ENCODE measurements at regions not wholly inside any gene's neighbourhood (a gene's known extent, or its start where the extent isn't known, plus 50 kb on each side); places are given as distances from the start of the nearest gene placed in this dataset.

DNA sequence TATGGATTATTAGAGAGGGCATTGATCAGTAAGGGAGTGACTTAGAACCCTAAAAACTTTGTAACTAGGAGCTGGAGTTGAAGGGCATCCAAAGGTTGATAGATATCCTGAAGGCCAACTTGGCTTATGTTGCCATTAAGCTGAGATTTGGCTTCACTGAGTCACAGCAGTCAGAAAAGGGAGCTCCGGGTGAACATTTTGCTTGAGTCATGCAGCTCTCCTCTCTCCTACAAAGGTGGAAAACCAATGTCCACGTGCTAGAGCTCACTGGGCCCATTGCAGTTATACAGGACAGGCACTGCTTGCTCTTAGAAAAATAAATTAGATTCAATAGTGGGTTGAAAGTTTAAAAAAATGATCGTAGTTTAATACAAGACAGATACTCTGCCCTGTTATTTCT, 87.3 kb upstream of the LRIG3 start:
- TF ChIP-seq TCF12 (IDR thresholded peaks at IDR 0.05; ENCODE audit: low read depth) (no peak), TEAD4 (IDR thresholded peaks at IDR 0.05) (no peak)
- TF ChIP-seq, protein P1, sequence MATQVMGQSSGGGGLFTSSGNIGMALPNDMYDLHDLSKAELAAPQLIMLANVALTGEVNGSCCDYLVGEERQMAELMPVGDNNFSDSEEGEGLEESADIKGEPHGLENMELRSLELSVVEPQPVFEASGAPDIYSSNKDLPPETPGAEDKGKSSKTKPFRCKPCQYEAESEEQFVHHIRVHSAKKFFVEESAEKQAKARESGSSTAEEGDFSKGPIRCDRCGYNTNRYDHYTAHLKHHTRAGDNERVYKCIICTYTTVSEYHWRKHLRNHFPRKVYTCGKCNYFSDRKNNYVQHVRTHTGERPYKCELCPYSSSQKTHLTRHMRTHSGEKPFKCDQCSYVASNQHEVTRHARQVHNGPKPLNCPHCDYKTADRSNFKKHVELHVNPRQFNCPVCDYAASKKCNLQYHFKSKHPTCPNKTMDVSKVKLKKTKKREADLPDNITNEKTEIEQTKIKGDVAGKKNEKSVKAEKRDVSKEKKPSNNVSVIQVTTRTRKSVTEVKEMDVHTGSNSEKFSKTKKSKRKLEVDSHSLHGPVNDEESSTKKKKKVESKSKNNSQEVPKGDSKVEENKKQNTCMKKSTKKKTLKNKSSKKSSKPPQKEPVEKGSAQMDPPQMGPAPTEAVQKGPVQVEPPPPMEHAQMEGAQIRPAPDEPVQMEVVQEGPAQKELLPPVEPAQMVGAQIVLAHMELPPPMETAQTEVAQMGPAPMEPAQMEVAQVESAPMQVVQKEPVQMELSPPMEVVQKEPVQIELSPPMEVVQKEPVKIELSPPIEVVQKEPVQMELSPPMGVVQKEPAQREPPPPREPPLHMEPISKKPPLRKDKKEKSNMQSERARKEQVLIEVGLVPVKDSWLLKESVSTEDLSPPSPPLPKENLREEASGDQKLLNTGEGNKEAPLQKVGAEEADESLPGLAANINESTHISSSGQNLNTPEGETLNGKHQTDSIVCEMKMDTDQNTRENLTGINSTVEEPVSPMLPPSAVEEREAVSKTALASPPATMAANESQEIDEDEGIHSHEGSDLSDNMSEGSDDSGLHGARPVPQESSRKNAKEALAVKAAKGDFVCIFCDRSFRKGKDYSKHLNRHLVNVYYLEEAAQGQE (IDR thresholded peaks at IDR 0.05; ENCODE audit: low read depth) = no peak

DNA sequence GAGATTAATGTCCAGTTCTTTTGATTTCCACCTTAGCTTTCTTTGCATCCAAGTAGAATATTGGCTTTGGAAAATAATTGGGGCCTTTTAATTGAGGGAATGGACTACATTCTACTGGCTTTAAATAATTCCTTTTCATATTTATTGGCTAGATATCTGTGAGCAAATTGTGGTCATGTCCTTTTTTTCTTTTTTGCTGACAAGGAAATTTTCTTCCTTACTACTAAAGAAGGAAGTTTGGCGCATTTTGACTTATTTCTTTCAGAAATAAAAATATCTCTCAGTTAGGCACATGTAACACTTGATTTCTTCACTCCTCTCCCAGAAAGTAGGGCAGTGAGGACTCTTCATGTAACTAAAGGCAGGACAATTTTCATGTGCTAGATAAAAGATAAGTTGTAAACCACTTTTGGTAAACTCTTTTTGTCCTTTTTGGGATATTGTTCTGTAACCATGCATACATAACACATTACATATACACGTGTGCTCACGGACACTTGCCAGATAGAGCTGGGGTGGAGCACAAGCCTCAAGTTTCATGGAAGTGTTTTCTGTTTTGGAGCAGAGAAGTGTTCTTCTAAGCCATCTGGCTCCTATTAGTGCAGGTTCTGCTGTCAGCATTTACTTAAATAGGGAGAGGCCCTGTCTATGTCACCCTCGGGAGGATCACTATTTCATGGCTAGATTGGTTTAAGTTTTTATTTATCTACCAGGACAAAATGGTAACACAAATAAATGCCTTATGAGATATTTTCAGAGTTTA, 85.1 kb upstream of the LRIG3 start:
- TF ChIP-seq TEAD4 (IDR thresholded peaks at IDR 0.05) = no peak
- TF ChIP-seq YY1 (IDR thresholded peaks at IDR 0.05; ENCODE audit: low read depth) = no peak
- TF ChIP-seq FOXM1 (IDR thresholded peaks at IDR 0.05; ENCODE audit: borderline replicate concordance, low read depth) = no peak
- TF ChIP-seq TCF12 (IDR thresholded peaks at IDR 0.05; ENCODE audit: low read depth) = no peak
- TF ChIP-seq, protein P2, sequence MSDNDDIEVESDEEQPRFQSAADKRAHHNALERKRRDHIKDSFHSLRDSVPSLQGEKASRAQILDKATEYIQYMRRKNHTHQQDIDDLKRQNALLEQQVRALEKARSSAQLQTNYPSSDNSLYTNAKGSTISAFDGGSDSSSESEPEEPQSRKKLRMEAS (IDR thresholded peaks at IDR 0.05) = no peak
- TF ChIP-seq CEBPB (IDR thresholded peaks at IDR 0.05) = no peak
- no peak for TF ChIP-seq ZBTB7A (IDR thresholded peaks at IDR 0.05; ENCODE audit: low read depth)
- TF ChIP-seq NFIC (IDR thresholded peaks at IDR 0.05) = no peak
- no peak for TF ChIP-seq EP300 (IDR thresholded peaks at IDR 0.05; ENCODE audit: borderline replicate concordance)
- no peak for TF ChIP-seq TAF1 (IDR thresholded peaks at IDR 0.05; ENCODE audit: low read depth)

DNA sequence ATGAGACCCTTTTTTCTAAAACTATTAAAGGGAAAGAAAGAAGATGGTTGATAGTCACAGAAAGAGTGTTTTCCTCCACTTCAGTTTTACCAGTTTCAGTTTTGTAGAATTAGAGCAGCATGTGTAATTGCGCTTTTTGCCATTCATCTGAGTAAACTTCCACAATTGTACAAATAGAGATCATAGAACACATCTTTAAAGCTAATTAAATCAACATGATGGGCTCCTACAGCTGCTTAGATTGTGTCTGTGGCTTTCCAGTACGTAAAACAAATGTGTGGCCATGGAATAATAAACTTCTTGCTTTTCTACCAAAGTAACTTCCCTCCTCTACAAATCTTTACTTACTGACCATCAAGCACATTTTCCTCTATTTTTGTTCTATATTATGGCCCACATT, 84.2 kb upstream of the LRIG3 start:
- TF ChIP-seq, protein P2 (IDR thresholded peaks at IDR 0.05) = no peak
- TF ChIP-seq FOXM1 (IDR thresholded peaks at IDR 0.05; ENCODE audit: borderline replicate concordance, low read depth) = no peak
- TF ChIP-seq, protein P3, sequence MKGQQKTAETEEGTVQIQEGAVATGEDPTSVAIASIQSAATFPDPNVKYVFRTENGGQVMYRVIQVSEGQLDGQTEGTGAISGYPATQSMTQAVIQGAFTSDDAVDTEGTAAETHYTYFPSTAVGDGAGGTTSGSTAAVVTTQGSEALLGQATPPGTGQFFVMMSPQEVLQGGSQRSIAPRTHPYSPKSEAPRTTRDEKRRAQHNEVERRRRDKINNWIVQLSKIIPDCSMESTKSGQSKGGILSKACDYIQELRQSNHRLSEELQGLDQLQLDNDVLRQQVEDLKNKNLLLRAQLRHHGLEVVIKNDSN (IDR thresholded peaks at IDR 0.05) = no peak
- no peak for TF ChIP-seq NFIC (IDR thresholded peaks at IDR 0.05)
- no peak for TF ChIP-seq EGR1 (IDR thresholded peaks at IDR 0.05)

DNA sequence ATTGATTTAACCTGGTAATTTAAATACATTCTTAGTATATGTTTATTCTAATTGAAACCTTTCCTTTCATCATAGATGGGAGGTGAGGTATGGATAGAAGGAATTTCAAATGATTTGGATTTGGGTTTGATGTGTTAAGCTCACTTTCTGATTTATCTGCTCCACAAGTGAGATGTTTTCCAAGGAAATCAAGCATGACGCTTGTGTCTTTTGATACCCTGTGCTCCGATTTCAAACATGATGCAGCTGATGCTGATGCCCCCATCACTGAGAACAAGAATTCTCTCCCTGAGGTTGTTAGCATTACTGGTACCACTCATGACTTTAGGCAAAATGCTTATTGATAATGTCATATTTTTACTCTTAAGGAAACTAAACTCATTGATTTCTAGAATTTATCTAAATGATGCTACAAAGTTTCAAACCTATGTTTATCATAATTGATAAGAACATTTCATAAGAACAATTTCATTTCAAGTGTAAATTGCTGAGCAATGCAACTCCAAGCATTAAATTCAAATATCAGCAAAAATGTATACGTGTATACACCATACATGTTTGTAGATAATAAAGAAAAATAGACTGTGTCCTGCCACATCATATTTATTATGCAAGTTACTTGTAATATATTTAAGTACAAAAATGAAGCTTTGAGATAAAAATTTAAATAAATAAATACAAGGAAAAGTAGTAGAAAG, 75.5 kb upstream of the LRIG3 start:
- no peak for TF ChIP-seq CEBPB (IDR thresholded peaks at IDR 0.05)
- no peak for TF ChIP-seq ZBTB7A (IDR thresholded peaks at IDR 0.05; ENCODE audit: low read depth)
- TF ChIP-seq TEAD4 (IDR thresholded peaks at IDR 0.05) = no peak
- no peak for TF ChIP-seq RAD21 (IDR thresholded peaks at IDR 0.05; ENCODE audit: low read depth)
- no peak for TF ChIP-seq FOXM1 (IDR thresholded peaks at IDR 0.05; ENCODE audit: borderline replicate concordance, low read depth)
- no peak for TF ChIP-seq TAF1 (IDR thresholded peaks at IDR 0.05; ENCODE audit: low read depth)
- no peak for TF ChIP-seq YY1 (IDR thresholded peaks at IDR 0.05; ENCODE audit: low read depth)
- TF ChIP-seq, protein P2 (IDR thresholded peaks at IDR 0.05) = no peak
- no peak for TF ChIP-seq EGR1 (IDR thresholded peaks at IDR 0.05)
- no peak for TF ChIP-seq CREB1 (IDR thresholded peaks at IDR 0.05; ENCODE audit: low read depth)
- TF ChIP-seq, protein P1 (IDR thresholded peaks at IDR 0.05; ENCODE audit: low read depth) = no peak
- no peak for TF ChIP-seq EP300 (IDR thresholded peaks at IDR 0.05; ENCODE audit: borderline replicate concordance)
- no peak for TF ChIP-seq NFIC (IDR thresholded peaks at IDR 0.05)
- TF ChIP-seq, protein P3 (IDR thresholded peaks at IDR 0.05) = no peak
- no peak for TF ChIP-seq TCF12 (IDR thresholded peaks at IDR 0.05; ENCODE audit: low read depth)

DNA sequence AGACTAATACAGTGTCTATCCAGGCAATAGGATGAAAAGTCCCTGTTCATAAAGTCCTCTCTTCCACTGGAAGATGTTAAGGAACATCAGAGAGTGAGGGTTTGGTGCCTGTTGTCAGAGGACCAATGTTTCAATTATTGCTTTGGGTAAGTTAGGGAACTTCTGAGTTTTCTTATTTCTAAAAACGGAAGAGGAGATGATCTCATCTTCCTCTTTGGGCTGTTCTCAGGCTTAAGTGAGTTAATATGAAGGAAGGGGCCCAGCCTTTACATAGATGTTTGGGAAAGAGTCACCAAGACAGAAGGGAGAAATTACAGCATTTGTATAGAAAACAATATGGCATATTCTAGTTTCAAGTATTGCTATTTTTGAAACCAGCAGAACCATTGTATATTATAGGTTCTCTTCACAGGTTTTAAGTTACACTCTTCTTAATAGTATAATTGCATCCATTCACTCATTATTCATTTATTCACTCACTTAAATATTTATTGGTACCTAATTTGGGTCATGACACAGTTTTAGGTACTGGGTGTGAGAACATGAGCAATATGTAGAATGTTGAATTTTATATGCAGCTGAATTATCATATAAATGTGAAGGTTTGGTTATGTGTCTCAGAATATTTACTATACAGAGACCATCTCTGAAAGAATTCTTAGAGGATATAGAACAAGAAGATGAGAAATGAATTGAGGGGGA, 68.5 kb upstream of the LRIG3 start:
- TF ChIP-seq FOXM1 (IDR thresholded peaks at IDR 0.05; ENCODE audit: borderline replicate concordance, low read depth) = no peak
- TF ChIP-seq ZBTB7A (IDR thresholded peaks at IDR 0.05; ENCODE audit: low read depth) = no peak
- no peak for TF ChIP-seq TAF1 (IDR thresholded peaks at IDR 0.05; ENCODE audit: low read depth)
